H9 (cell line): ENCODE measurements at regions not wholly inside any gene's neighbourhood (a gene's known extent, or its start where the extent isn't known, plus 50 kb on each side); places are given as distances from the start of the nearest gene placed in this dataset.
"Not testable (repeated sequence)": the region's sequence is repeated elsewhere in the genome, so short reads cannot be mapped to it uniquely, and the experiment has no call there.

Experiments
- DNase-seq: peaks from one replicate; pipeline ENCODE4 v3.0.0-alpha.2; 2017
- H2AFZ ChIP-seq: one replicate; pipeline ENCODE4 v1.6.1; 2013; ENCODE audit warnings: mild to moderate bottlenecking, low read length, control low read depth, moderate library complexity
- H2AK5ac ChIP-seq: 2 replicates; pipeline ENCODE4 v1.6.1; 2013; ENCODE audit warnings: low read length, control low read depth, mixed read lengths; ENCODE audit not compliant: insufficient read length
- H2BK120ac ChIP-seq: one replicate; pipeline ENCODE4 v1.6.1; 2013; ENCODE audit warnings: low read depth, mild to moderate bottlenecking, low read length, control low read depth, inconsistent platforms; ENCODE audit not compliant: poor library complexity, severe bottlenecking
- H2BK12ac ChIP-seq: 2 replicates; pipeline ENCODE4 v1.6.1; 2013; ENCODE audit warnings: low read length, control low read depth, mixed read lengths, low read depth; ENCODE audit not compliant: insufficient read length
- H2BK15ac ChIP-seq: 2 replicates; pipeline ENCODE4 v1.6.1; 2013; ENCODE audit warnings: low read depth, low read length, control low read depth
- H2BK20ac ChIP-seq: one replicate; pipeline ENCODE4 v1.6.1; 2013; ENCODE audit warnings: low read depth, mild to moderate bottlenecking, low read length, control low read depth, inconsistent platforms; ENCODE audit not compliant: poor library complexity, severe bottlenecking
- H2BK5ac ChIP-seq: 2 replicates; pipeline ENCODE4 v1.6.1; 2013; ENCODE audit warnings: low read length, control low read depth, mixed read lengths; ENCODE audit not compliant: insufficient read length
- H3K14ac ChIP-seq: 2 replicates; pipeline ENCODE4 v1.6.1; 2013; ENCODE audit warnings: low read length, control low read depth; ENCODE audit not compliant: insufficient read depth
- H3K18ac ChIP-seq: 2 replicates; pipeline ENCODE4 v1.6.1; 2013; ENCODE audit warnings: low read depth, mild to moderate bottlenecking, mixed read lengths, low read length, control low read depth; ENCODE audit not compliant: insufficient read length
- H3K23ac ChIP-seq: 2 replicates; pipeline ENCODE4 v1.6.1; 2013; ENCODE audit warnings: low read length, control low read depth, mixed read lengths, low read depth; ENCODE audit not compliant: insufficient read length
- H3K23me2 ChIP-seq: 2 replicates; pipeline ENCODE4 v1.6.1; 2013; ENCODE audit warnings: low read depth, mild to moderate bottlenecking, mixed read lengths, low read length, control low read depth; ENCODE audit not compliant: insufficient read length, poor library complexity, severe bottlenecking
- H3K27ac ChIP-seq: 2 replicates; pipeline ENCODE4 v1.5.1; 2013; ENCODE audit warnings: low read length, control low read depth, mixed read lengths, low read depth; ENCODE audit not compliant: insufficient read length
- H3K27me3 ChIP-seq: 2 replicates; pipeline ENCODE4 v1.6.1; 2013; ENCODE audit warnings: low read length, control low read depth, inconsistent platforms; ENCODE audit not compliant: insufficient read depth
- H3K4ac ChIP-seq: 2 replicates; pipeline ENCODE4 v1.6.1; 2013; ENCODE audit warnings: low read depth, mild to moderate bottlenecking, control low read depth, inconsistent platforms, low read length, moderate library complexity
- H3K4me1 ChIP-seq: 2 replicates; pipeline ENCODE4 v1.6.1; 2013; ENCODE audit warnings: low read length, control low read depth, inconsistent platforms; ENCODE audit not compliant: insufficient read depth
- H3K4me2 ChIP-seq: 2 replicates; pipeline ENCODE4 v1.6.1; 2013; ENCODE audit warnings: low read length, control low read depth, mixed read lengths; ENCODE audit not compliant: insufficient read length, insufficient read depth
- H3K56ac ChIP-seq: 2 replicates; pipeline ENCODE4 v1.6.1; 2013; ENCODE audit warnings: low read depth, mild to moderate bottlenecking, mixed read lengths, low read length, control low read depth; ENCODE audit not compliant: insufficient read length
- H3K79me1 ChIP-seq: 2 replicates; pipeline ENCODE4 v1.6.1; 2013; ENCODE audit warnings: low read depth, mild to moderate bottlenecking, moderate library complexity, low read length, control low read depth, inconsistent platforms; ENCODE audit not compliant: insufficient read depth, poor library complexity, severe bottlenecking
- H3K79me2 ChIP-seq: 2 replicates; pipeline ENCODE4 v1.6.1; 2013; ENCODE audit warnings: low read length, control low read depth, inconsistent platforms; ENCODE audit not compliant: insufficient read depth
- H3K9ac ChIP-seq: 2 replicates; pipeline ENCODE4 v1.6.1; 2013; ENCODE audit warnings: low read length, control low read depth, mixed read lengths; ENCODE audit not compliant: insufficient read length; ENCODE audit errors: extremely low read depth
- H3K9me3 ChIP-seq: one replicate; pipeline ENCODE4 v1.6.1; 2013; ENCODE audit warnings: low read depth, low read length, inconsistent platforms; ENCODE audit not compliant: control insufficient read depth
- H3T11ph ChIP-seq: one replicate; pipeline ENCODE4 v1.6.1; 2013; ENCODE audit warnings: mild to moderate bottlenecking, low read length, control low read depth, inconsistent platforms
- H4K20me1 ChIP-seq: one replicate; pipeline ENCODE4 v1.6.1; 2013; ENCODE audit not compliant: control insufficient read depth, insufficient read length, insufficient read depth
- H4K5ac ChIP-seq: 2 replicates; pipeline ENCODE4 v1.6.1; 2013; ENCODE audit warnings: low read depth, mild to moderate bottlenecking, mixed read lengths, low read length, control low read depth; ENCODE audit not compliant: insufficient read length
- H4K8ac ChIP-seq: replicated peaks from 2 replicates; pipeline ENCODE4 v1.6.1; 2013; ENCODE audit warnings: low read length, control low read depth, mixed read lengths, low read depth; ENCODE audit not compliant: insufficient read length
- H4K91ac ChIP-seq: 2 replicates; pipeline ENCODE4 v1.6.1; 2013; ENCODE audit warnings: low read depth, mild to moderate bottlenecking, moderate library complexity, mixed read lengths, low read length, control low read depth; ENCODE audit not compliant: insufficient read length
- H3K27ac Mint-ChIP-seq, 3 experiments: 2 replicates in 2 of 3; 3 replicates in 1 of 3; pipeline ENCODE4 v1.8.0; 2020 to 2021; ENCODE audit warnings: mixed read lengths in 3 of 3, mild to moderate bottlenecking in 1 of 3, moderate library complexity in 1 of 3
- H3K27me3 Mint-ChIP-seq: 2 replicates; pipeline ENCODE4 v1.8.0; 2021; ENCODE audit warnings: low read depth, mild to moderate bottlenecking, moderate library complexity, mixed read lengths
- H3K36me3 Mint-ChIP-seq, 3 experiments: 2 replicates in 2 of 3; 3 replicates in 1 of 3; pipeline ENCODE4 v1.8.0; 2020 to 2021; ENCODE audit warnings: low read depth in 3 of 3, mixed read lengths in 3 of 3; ENCODE audit not compliant: insufficient read depth in 1 of 3
- H3K4me1 Mint-ChIP-seq, 2 experiments: 2 replicates each; pipeline ENCODE4 v1.8.0; 2020; ENCODE audit warnings: mixed read lengths in 2 of 2
- H3K4me3 Mint-ChIP-seq, 2 experiments: 2 replicates in 1 of 2; 3 replicates in 1 of 2; pipeline ENCODE4 v1.8.0; 2020 to 2021; ENCODE audit warnings: mild to moderate bottlenecking in 2 of 2, mixed read lengths in 2 of 2, moderate library complexity in 1 of 2
- H3K9me3 Mint-ChIP-seq, 2 experiments: 2 replicates in 1 of 2; 3 replicates in 1 of 2; pipeline ENCODE4 v1.8.0; 2020; ENCODE audit warnings: mild to moderate bottlenecking in 2 of 2, mixed read lengths in 2 of 2, moderate library complexity in 1 of 2
- WGBS: extraction: QIAGEN DNeasy Blood & Tissue Kit; methylation state at CpG from one replicate; pipeline ENCODE4 v1.1.7; 2013; ENCODE audit warnings: missing lambda C conversion rate, low lambda C conversion rate, mixed read lengths; ENCODE audit not compliant: insufficient read length; ENCODE audit errors: extremely low coverage; 5-methylcytosine and 5-hydroxymethylcytosine counted together

DNA sequence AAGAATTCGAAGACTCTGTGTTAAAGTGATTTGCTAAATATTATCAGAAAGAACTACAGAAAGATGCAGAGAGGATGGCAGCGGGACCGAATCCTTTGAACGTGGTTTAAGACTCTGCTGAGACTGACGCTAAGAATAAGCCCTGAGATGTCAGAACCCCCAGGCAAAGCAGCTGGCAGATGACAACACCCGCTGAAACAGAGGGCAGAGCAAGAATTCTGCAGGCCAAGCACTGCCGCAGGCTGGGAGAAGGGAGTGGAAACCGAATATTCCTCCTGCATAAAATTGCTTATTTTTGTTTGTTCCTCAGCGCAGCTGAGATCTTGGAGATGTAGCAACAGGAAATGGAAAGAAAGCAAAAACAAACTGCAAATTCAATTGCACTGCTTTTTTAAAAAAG lies 153.3 kb downstream of the ADRA2C start:
- not testable (repeated sequence) for H3K23me2 ChIP-seq, H3K4ac ChIP-seq, H3K9me3 ChIP-seq, H3K56ac ChIP-seq, H3K79me2 ChIP-seq, H3K9me3 Mint-ChIP-seq, H3K14ac ChIP-seq, H4K5ac ChIP-seq, H3K4me2 ChIP-seq, H4K20me1 ChIP-seq, H3K23ac ChIP-seq, H3K36me3 Mint-ChIP-seq, H3K18ac ChIP-seq, H3K27ac ChIP-seq, H2BK20ac ChIP-seq, H2BK12ac ChIP-seq, H2BK120ac ChIP-seq, H3K79me1 ChIP-seq, H4K91ac ChIP-seq, H3K27me3 Mint-ChIP-seq, DNase-seq, H3T11ph ChIP-seq, H2BK5ac ChIP-seq, H3K4me3 Mint-ChIP-seq, H2BK15ac ChIP-seq, H3K4me1 ChIP-seq, H2AK5ac ChIP-seq, H3K9ac ChIP-seq, H4K8ac ChIP-seq, H3K27me3 ChIP-seq, H2AFZ ChIP-seq
- Mint-ChIP-seq H3K4me1 (peaks cover 16 to 25% of the 10 kb centered on the region in 2 experiments), H3K27ac (peak overlapping the region in 1 of 3 experiments; percentile 72; a peak in 2 of 7 replicates)
- no CpG with 5 or more reads among the region's 9 CpGs for WGBS

DNA sequence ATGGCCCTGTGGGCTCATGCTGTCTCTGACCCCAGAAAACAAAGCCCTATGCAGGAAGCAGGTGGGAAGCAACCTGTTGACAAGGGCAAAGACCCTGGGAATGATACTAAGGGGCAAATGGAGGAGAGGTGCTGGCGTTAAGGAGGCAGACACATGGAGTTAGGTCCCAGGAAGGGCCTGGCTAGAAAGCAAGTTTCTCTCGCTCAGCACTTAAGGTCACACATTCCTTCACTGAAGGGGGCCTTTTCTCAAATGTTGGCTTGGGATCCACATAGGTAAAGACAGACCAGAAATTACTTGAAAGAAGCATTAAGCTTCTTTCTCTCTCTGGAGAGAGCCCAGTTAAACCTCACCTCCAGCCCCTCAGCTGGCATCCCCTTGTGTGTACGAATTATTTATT lies 155.7 kb downstream of the ADRA2C start:
- Mint-ChIP-seq H3K27ac (peak overlapping the region in 1 of 3 experiments; percentile 65; a peak in 1 of 7 replicates), H3K4me1 (peaks cover 34 to 40% of the 10 kb centered on the region in 2 experiments), H3K27me3 (peaks cover 15% of the 10 kb centered on the region)
- not testable (repeated sequence) for H3K23me2 ChIP-seq, H3T11ph ChIP-seq, H3K9me3 Mint-ChIP-seq, H3K4ac ChIP-seq, H2BK12ac ChIP-seq, H3K79me1 ChIP-seq, H2BK20ac ChIP-seq, H3K14ac ChIP-seq, H3K9ac ChIP-seq, H2BK15ac ChIP-seq, H3K27me3 ChIP-seq, H3K27ac ChIP-seq, H4K5ac ChIP-seq, H3K79me2 ChIP-seq, H4K91ac ChIP-seq, H3K56ac ChIP-seq, H2BK5ac ChIP-seq, H3K18ac ChIP-seq, H3K4me1 ChIP-seq, H3K36me3 Mint-ChIP-seq, H3K4me3 Mint-ChIP-seq, H3K4me2 ChIP-seq, DNase-seq, H2BK120ac ChIP-seq, H4K20me1 ChIP-seq, H3K9me3 ChIP-seq, H2AFZ ChIP-seq, H3K23ac ChIP-seq, H2AK5ac ChIP-seq, H4K8ac ChIP-seq
- WGBS = no CpG with 5 or more reads among the region's 3 CpGs
